Hepatocyte (in vitro differentiated cells): ENCODE measurements at regions not wholly inside any gene's neighbourhood (a gene's known extent, or its start where the extent isn't known, plus 50 kb on each side); places are given as distances from the start of the nearest gene placed in this dataset.
A peak's percentile ranks its signal among the peaks of the same experiment; 100 is the strongest.

ENCODE experiments used
- DNase-seq: peaks from one replicate; pipeline ENCODE4 v3.0.0-alpha.2; 2016; ENCODE audit warnings: low spot score
- H2AFZ ChIP-seq: fragments of 200-600 bp; sonication (generic); 2 replicates; pipeline ENCODE4 v1.6.0; 2016; ENCODE audit warnings: antibody characterized with exemption, mild to moderate bottlenecking
- H3K27ac ChIP-seq: fragments of 200-600 bp; sonication (generic); 2 replicates; pipeline ENCODE4 v1.5.1; 2016; ENCODE audit warnings: mild to moderate bottlenecking
- H3K27me3 ChIP-seq: fragments of 200-600 bp; sonication (generic); 2 replicates; pipeline ENCODE4 v1.6.1; 2016
- H3K36me3 ChIP-seq: fragments of 200-600 bp; sonication (generic); replicated peaks from 2 replicates; pipeline ENCODE4 v1.5.1; 2016; ENCODE audit warnings: low read depth; ENCODE audit not compliant: insufficient read depth
- H3K4me1 ChIP-seq: fragments of 200-600 bp; sonication (generic); 2 replicates; pipeline ENCODE4 v1.5.1; 2016; ENCODE audit warnings: mild to moderate bottlenecking, moderate library complexity; ENCODE audit not compliant: insufficient read depth
- H3K4me2 ChIP-seq: fragments of 200-600 bp; sonication (generic); 2 replicates; pipeline ENCODE4 v1.6.0; 2016
- H3K4me3 ChIP-seq: fragments of 200-600 bp; sonication (generic); 2 replicates; pipeline ENCODE4 v1.5.1; 2016; ENCODE audit warnings: mild to moderate bottlenecking
- H3K79me2 ChIP-seq: fragments of 200-600 bp; sonication (generic); 2 replicates; pipeline ENCODE4 v1.6.0; 2017; ENCODE audit warnings: mild to moderate bottlenecking
- H3K9me2 ChIP-seq: fragments of 200-600 bp; sonication (generic); replicated peaks from 2 replicates; pipeline ENCODE4 v1.6.0; 2017; ENCODE audit warnings: mild to moderate bottlenecking; ENCODE audit not compliant: insufficient read depth
- H3K9me3 ChIP-seq: fragments of 200-600 bp; sonication (generic); 2 replicates; pipeline ENCODE4 v1.5.1; 2016; ENCODE audit warnings: low read depth, mild to moderate bottlenecking
- H4K20me1 ChIP-seq: fragments of 200-600 bp; sonication (generic); 2 replicates; pipeline ENCODE4 v1.6.0; 2016; ENCODE audit warnings: mild to moderate bottlenecking; ENCODE audit not compliant: insufficient read depth, poor library complexity, severe bottlenecking
- EZH2 ChIP-seq: fragments of 200-600 bp; sonication (generic); IDR thresholded peaks from 2 replicates; pipeline ENCODE4 v1.6.1; 2016; ENCODE audit warnings: antibody characterized with exemption, mild to moderate bottlenecking, borderline replicate concordance
- EZH2phosphoT487 ChIP-seq: fragments of 200-600 bp; sonication (generic); IDR thresholded peaks from one replicate; pipeline ENCODE4 v1.6.1; 2018; ENCODE audit warnings: antibody characterized with exemption, mild to moderate bottlenecking, low read depth, moderate library complexity; ENCODE audit not compliant: unreplicated experiment, severe bottlenecking
- WGBS: methylation state at CpG from one replicate; pipeline ENCODE4 v1.1.6; 2016; ENCODE audit warnings: low lambda C conversion rate; ENCODE audit errors: missing lambda C conversion rate; 5-methylcytosine and 5-hydroxymethylcytosine counted together
- TF ChIP-seq, protein P1 (sequence below): fragments of 200-600 bp; sonication (generic); IDR thresholded peaks from 2 replicates; pipeline ENCODE4 v1.5.1; 2016; ENCODE audit warnings: antibody characterized with exemption, mild to moderate bottlenecking; ENCODE audit not compliant: poor library complexity

DNA sequence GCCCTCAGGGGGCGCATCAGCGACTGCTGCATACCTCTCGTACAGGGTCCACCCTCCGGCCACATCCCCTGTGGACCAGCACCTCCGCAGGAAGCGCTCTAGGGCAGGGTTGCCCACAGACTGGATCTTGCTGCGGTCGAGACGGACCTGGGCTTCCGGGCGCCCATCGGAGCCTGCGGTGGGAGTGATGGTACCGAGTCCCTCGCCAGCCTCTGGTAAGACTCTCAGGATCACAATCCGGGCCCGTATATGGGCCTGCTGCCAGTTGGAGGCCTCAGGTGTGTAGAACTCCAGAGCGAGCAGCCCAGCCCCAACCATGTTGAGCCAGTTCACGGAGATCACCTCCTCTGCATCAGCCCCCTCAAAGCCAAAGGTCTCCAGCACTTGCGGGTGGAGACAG, 323.0 kb downstream of the ANXA1 start:
- H4K20me1 ChIP-seq, result no peaks in the 10 kb centered on the region
- H3K9me2 ChIP-seq, result no peaks in the 10 kb centered on the region
- H2AFZ ChIP-seq, result no peak overlapping the region
- no peaks in the 10 kb centered on the region for H3K4me1 ChIP-seq
- H3K36me3 ChIP-seq, result no peaks in the 10 kb centered on the region
- H3K27me3 ChIP-seq, result no peaks in the 10 kb centered on the region
- H3K4me3 ChIP-seq, result no peak overlapping the region
- no peak overlapping the region for H3K4me2 ChIP-seq
- H3K9me3 ChIP-seq, result no peaks in the 10 kb centered on the region
- TF ChIP-seq, protein P1, sequence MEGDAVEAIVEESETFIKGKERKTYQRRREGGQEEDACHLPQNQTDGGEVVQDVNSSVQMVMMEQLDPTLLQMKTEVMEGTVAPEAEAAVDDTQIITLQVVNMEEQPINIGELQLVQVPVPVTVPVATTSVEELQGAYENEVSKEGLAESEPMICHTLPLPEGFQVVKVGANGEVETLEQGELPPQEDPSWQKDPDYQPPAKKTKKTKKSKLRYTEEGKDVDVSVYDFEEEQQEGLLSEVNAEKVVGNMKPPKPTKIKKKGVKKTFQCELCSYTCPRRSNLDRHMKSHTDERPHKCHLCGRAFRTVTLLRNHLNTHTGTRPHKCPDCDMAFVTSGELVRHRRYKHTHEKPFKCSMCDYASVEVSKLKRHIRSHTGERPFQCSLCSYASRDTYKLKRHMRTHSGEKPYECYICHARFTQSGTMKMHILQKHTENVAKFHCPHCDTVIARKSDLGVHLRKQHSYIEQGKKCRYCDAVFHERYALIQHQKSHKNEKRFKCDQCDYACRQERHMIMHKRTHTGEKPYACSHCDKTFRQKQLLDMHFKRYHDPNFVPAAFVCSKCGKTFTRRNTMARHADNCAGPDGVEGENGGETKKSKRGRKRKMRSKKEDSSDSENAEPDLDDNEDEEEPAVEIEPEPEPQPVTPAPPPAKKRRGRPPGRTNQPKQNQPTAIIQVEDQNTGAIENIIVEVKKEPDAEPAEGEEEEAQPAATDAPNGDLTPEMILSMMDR, result no peak
- TF ChIP-seq EZH2 (no peak), EZH2phosphoT487 (no peak)
- no peaks in the 10 kb centered on the region for H3K79me2 ChIP-seq
- H3K27ac ChIP-seq, result no peak overlapping the region
- WGBS, result 97% methylated on average over 19 of the region's 20 CpGs
- no peak for DNase-seq

DNA sequence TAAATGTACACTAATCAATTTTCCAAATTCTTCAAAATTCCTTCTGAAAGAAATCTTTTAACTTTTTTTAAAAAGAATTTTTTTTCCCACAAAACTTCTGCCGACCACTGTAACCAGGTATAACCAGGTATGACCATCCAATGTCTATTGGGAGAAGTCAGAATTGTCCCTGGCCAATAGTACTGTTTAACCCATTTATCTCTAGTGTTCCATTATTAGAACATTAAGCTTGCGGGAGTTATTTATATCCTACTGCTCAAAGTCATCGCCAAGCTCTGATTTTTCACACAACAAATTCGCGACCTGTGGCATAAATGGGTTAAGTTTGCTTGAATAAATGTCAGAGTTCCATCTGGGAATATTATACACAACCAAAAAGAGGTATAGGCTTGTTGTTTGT, 343.2 kb downstream of the ANXA1 start:
- WGBS, result 94% methylated on average over 5 of the region's 5 CpGs

DNA sequence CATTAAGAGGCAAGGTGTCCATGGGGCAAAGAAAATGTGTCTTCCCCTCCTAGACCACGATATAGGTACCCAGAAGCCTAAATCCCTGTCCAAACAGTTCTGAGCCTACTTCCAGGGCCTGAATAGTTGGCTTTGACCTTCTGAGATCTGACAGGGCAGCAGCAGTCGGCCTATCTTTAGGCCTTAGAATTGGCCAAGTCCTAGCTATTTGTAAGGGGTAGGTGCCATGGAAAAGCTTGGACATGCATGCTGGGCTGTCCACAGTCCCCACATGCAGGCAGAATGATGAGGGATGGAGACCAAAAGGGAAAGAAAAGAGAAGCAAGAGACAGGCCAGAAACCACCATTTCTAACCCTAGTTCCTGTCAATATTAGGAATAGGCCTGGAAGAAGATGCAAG, 346.1 kb downstream of the ANXA1 start:
- H3K4me2 ChIP-seq, result no peak overlapping the region
- no peak for DNase-seq
- no peaks in the 10 kb centered on the region for H3K4me1 ChIP-seq
- no peaks in the 10 kb centered on the region for H4K20me1 ChIP-seq
- no peaks in the 10 kb centered on the region for H3K79me2 ChIP-seq
- H3K9me3 ChIP-seq, result no peaks in the 10 kb centered on the region
- TF ChIP-seq, protein P1, result no peak
- TF ChIP-seq EZH2phosphoT487 (no peak), EZH2 (no peak)
- 83% methylated on average over 2 of the region's 2 CpGs for WGBS
- H3K4me3 ChIP-seq, result no peak overlapping the region
- H3K27me3 ChIP-seq, result no peaks in the 10 kb centered on the region
- no peaks in the 10 kb centered on the region for H3K36me3 ChIP-seq
- H3K9me2 ChIP-seq, result no peaks in the 10 kb centered on the region
- no peak overlapping the region for H3K27ac ChIP-seq
- no peak overlapping the region for H2AFZ ChIP-seq

More for the DNA sequence above, 343.2 kb downstream of the ANXA1 start:
- Histone ChIP-seq H3K79me2 (no peaks in the 10 kb centered on the region), H3K4me1 (no peaks in the 10 kb centered on the region), H3K27me3 (no peaks in the 10 kb centered on the region), H4K20me1 (no peaks in the 10 kb centered on the region), H3K36me3 (no peaks in the 10 kb centered on the region), H3K4me3 (no peak overlapping the region), H3K9me2 (no peaks in the 10 kb centered on the region), H3K4me2 (no peak overlapping the region), H2AFZ (no peak overlapping the region), H3K27ac (no peak overlapping the region), H3K9me3 (no peaks in the 10 kb centered on the region)
- TF ChIP-seq, protein P1, result no peak
- TF ChIP-seq EZH2 (no peak), EZH2phosphoT487 (no peak)
- DNase-seq, result no peak

DNA sequence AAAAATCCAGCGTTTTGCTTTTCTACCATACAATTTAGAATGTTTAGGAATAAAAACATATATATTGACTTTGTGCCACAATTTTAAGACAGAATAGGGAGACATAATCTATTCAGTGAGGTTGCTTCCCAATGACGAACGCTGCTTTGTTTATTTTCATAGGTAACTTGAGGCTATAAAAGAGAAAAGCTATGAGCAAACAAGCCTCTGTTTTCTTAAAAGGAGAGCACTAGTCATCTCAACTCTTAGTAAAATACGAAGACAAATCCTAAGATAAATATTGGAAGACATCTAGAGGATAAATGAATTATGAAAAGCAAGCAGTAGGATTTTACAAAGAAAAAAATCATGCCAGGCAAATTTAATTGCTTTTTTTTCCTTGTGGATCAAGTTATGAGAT, 363.6 kb downstream of the ANXA1 start:
- H3K4me3 ChIP-seq, result no peak overlapping the region
- 23% methylated on average over 4 of the region's 4 CpGs for WGBS
- no peaks in the 10 kb centered on the region for H3K9me3 ChIP-seq
- H2AFZ ChIP-seq, result no peak overlapping the region
- no peaks in the 10 kb centered on the region for H3K4me1 ChIP-seq
- no peak overlapping the region for H3K4me2 ChIP-seq
- no peaks in the 10 kb centered on the region for H3K36me3 ChIP-seq
- DNase-seq, result peak; percentile 5
- H3K9me2 ChIP-seq, result no peaks in the 10 kb centered on the region
- no peaks in the 10 kb centered on the region for H3K79me2 ChIP-seq
- no peak for TF ChIP-seq EZH2phosphoT487
- TF ChIP-seq EZH2, result no peak
- TF ChIP-seq, protein P1, result no peak
- no peak overlapping the region for H3K27ac ChIP-seq
- H4K20me1 ChIP-seq, result no peaks in the 10 kb centered on the region
- no peaks in the 10 kb centered on the region for H3K27me3 ChIP-seq
